ENCODE measurements at regions not wholly inside any gene's neighbourhood (a gene's known extent, or its start where the extent isn't known, plus 50 kb on each side); places are given as distances from the start of the nearest gene placed in this dataset.

DNA sequence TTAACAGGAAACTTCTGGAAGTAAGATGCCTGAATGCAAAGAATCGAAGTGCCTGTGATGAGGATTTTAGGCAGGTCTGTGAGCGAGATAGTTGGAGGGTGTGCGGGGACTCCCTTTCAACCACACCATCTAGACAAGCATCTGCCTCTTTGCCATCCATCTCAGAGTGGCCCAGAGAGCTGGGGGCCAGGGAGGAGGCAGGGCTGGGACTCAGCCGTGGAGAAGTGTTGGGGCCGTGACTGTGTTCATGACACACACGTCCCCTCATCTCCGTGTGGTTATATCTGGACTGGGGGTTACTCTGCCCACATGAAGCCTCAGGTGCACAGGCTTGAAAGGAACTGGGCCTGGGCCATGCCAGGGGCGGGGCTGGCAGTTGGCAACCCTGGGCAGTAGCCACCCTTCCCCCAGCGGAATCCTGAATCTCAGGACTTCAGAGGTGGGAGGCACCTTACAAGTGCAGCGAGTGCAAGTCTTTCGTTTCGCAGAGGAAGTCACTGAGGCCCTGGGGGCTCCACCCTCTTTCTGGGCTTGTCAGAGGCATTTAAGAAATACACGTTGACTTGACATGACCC lies 112.5 kb downstream of the SLC4A3 start:
- POLR2A ChIA-PET, result no interaction called here
- intact Hi-C loops (cut with micrococcal nuclease; ENCODE audit: unreplicated experiment) (loop anchor here (5.0 kb wide), 1 partner anchor 947 kb away; no protein-coding TSS in a partner anchor), in situ Hi-C loops (cut with HindIII; ENCODE audit: extremely low pct_ligation_motif_present, low pct_unique_long_range_greater_than_20kb) (loop anchor here (5.0 kb wide), 3 partner anchors 97 to 1832 kb away; partner anchors contain the start of gene EPHA4)
- peaks cover 0 to 49% of the 10 kb centered on the region in 2 experiments; a peak in 3 of 5 replicates for H3K27me3 ChIP-seq (ENCODE audit: control insufficient read depth in 1 of 2, insufficient read depth in 2 of 2, low read length in 2 of 2)
- no peak overlapping the region for H2AFZ ChIP-seq (ENCODE audit: low read length)
- ATAC-seq (no peak), DNase-seq (ENCODE audit: low spot score) (no peak), FAIRE-seq (no peak)
- H3K36me3 ChIP-seq (replicated peaks in 1 of 2; ENCODE audit: control insufficient read depth in 1 of 2, insufficient read depth in 2 of 2, low read length in 2 of 2), result no peaks in the 10 kb centered on the region
- no peaks in the 10 kb centered on the region for H3K9me3 ChIP-seq (ENCODE audit: low read length)
- CTCF ChIA-PET (ENCODE audit: low intra/inter-chr PET ratio, low total read pairs), result no interaction called here
- no peak overlapping the region for H3K4me2 ChIP-seq (ENCODE audit: low read depth, low read length)
- TF ChIP-seq ZNF331 (CRISPR knock-in tag; IDR thresholded peaks at IDR 0.05), result no peak
- no peak for TF ChIP-seq FIP1L1 (IDR thresholded peaks at IDR 0.05; ENCODE audit: borderline replicate concordance, insufficient read depth, low read depth, low read length)
- no peak for TF ChIP-seq ZNF790 (CRISPR knock-in tag; IDR thresholded peaks at IDR 0.05; ENCODE audit: borderline replicate concordance)
- no peak for TF ChIP-seq SETDB1 (CRISPR knock-in tag; IDR thresholded peaks at IDR 0.05; ENCODE audit: borderline replicate concordance)
- no peak for TF ChIP-seq TBL1XR1 (IDR thresholded peaks at IDR 0.05; ENCODE audit: borderline replicate concordance, low read length, partially characterized antibody)
- no peak for TF ChIP-seq NFE2L1 (CRISPR knock-in tag; IDR thresholded peaks at IDR 0.05; ENCODE audit: borderline replicate concordance)
- no peak for TF ChIP-seq XRCC5 (optimal IDR thresholded peaks at IDR 0.05; ENCODE audit: low read length)
- TF ChIP-seq ZNF124 (CRISPR knock-in tag; IDR thresholded peaks at IDR 0.05), result no peak
- no peaks in the 10 kb centered on the region for H3K4me1 ChIP-seq (ENCODE audit: insufficient read depth, low read length)
- H4K20me1 ChIP-seq (ENCODE audit: insufficient read depth, low read length), result no peaks in the 10 kb centered on the region
- H3K27ac ChIP-seq (ENCODE audit: extremely low read length, insufficient read depth, low read length), result no peak overlapping the region
- 7% methylated on average over 13 of the region's 13 CpGs for WGBS (ENCODE audit: low lambda C conversion rate)
- no peaks in the 10 kb centered on the region for H3K79me2 ChIP-seq (ENCODE audit: insufficient read depth, low read length)
- no peak overlapping the region for H3K4me3 ChIP-seq (replicated peaks in 1 of 3; ENCODE audit: insufficient read depth in 1 of 3, low read depth in 2 of 3, low read length in 3 of 3)
- BruUV-seq (replicated peaks), result no TSS peak
- no peak overlapping the region for H3K9ac ChIP-seq (ENCODE audit: insufficient read depth, low read depth, low read length)

- Histone ChIP-seq H4K20me1 (ENCODE audit: insufficient read depth, low read length) (no peaks in the 10 kb centered on the region), H3K9me3 (ENCODE audit: low read length) (no peaks in the 10 kb centered on the region), H3K4me3 (replicated peaks in 1 of 3; ENCODE audit: insufficient read depth in 1 of 3, low read depth in 2 of 3, low read length in 3 of 3) (no peak overlapping the region), H3K27me3 (ENCODE audit: control insufficient read depth in 1 of 2, insufficient read depth in 2 of 2, low read length in 2 of 2) (peaks cover 0 to 46% of the 10 kb centered on the region in 2 experiments; a peak in 2 of 5 replicates), H3K27ac (ENCODE audit: extremely low read length, insufficient read depth, low read length) (no peak overlapping the region), H3K9ac (ENCODE audit: insufficient read depth, low read depth, low read length) (no peak overlapping the region), H3K4me2 (ENCODE audit: low read depth, low read length) (no peak overlapping the region), H3K36me3 (replicated peaks in 1 of 2; ENCODE audit: control insufficient read depth in 1 of 2, insufficient read depth in 2 of 2, low read length in 2 of 2) (no peaks in the 10 kb centered on the region), H3K4me1 (ENCODE audit: insufficient read depth, low read length) (no peaks in the 10 kb centered on the region), H3K79me2 (ENCODE audit: insufficient read depth, low read length) (no peaks in the 10 kb centered on the region), H2AFZ (ENCODE audit: low read length) (no peak overlapping the region)
- no peak for DNase-seq (ENCODE audit: low spot score)
- ChIA-PET POLR2A (no interaction called here), CTCF (ENCODE audit: low intra/inter-chr PET ratio, low total read pairs) (no interaction called here)
- BruUV-seq (replicated peaks), result no TSS peak
- 10% methylated on average over 1 of the region's 1 CpG for WGBS (ENCODE audit: low lambda C conversion rate)
- ATAC-seq, result no peak
- no peak for FAIRE-seq
- in situ Hi-C loops (cut with HindIII; ENCODE audit: extremely low pct_ligation_motif_present, low pct_unique_long_range_greater_than_20kb), result no loop called here
- TF ChIP-seq TCF7L2 (IDR thresholded peaks at IDR 0.05; ENCODE audit: low read depth, low read length), result no peak
- no peak for TF ChIP-seq NFRKB (IDR thresholded peaks at IDR 0.05)
- no peak for TF ChIP-seq ZNF572 (CRISPR knock-in tag; IDR thresholded peaks at IDR 0.05)
- TF ChIP-seq ZNF652 (CRISPR knock-in tag; IDR thresholded peaks at IDR 0.05; ENCODE audit: borderline replicate concordance, low read depth), result no peak
- no peak for TF ChIP-seq GABPA (IDR thresholded peaks at IDR 0.05; ENCODE audit: low read depth, low read length)
- TF ChIP-seq GABPA (CRISPR knock-in tag; IDR thresholded peaks at IDR 0.05; ENCODE audit: low read depth), result no peak
- no peak for TF ChIP-seq FOXO1 (CRISPR knock-in tag; IDR thresholded peaks at IDR 0.05)
- no peak for TF ChIP-seq ZNF879 (CRISPR knock-in tag; IDR thresholded peaks at IDR 0.05)
- no peak for TF ChIP-seq YEATS2 (CRISPR knock-in tag; IDR thresholded peaks at IDR 0.05; ENCODE audit: borderline replicate concordance)
- no peak for TF ChIP-seq ARHGAP35 (CRISPR knock-in tag; IDR thresholded peaks at IDR 0.05; ENCODE audit: borderline replicate concordance)
- no peak for TF ChIP-seq ZNF746 (CRISPR knock-in tag; IDR thresholded peaks at IDR 0.05)
- no peak for TF ChIP-seq ZNF205 (CRISPR knock-in tag; IDR thresholded peaks at IDR 0.05)
- intact Hi-C loops (cut with micrococcal nuclease; ENCODE audit: unreplicated experiment), result no loop called here
These were observed 116.1 kb downstream of the SLC4A3 start for GRCh38 chr2:219743548-219743947.
